Left colon (tissue), 2 donors: ENCODE measurements at regions not wholly inside any gene's neighbourhood (a gene's known extent, or its start where the extent isn't known, plus 50 kb on each side); places are given as distances from the start of the nearest gene placed in this dataset.
A peak's percentile ranks its signal among the peaks of the same experiment; 100 is the strongest.
"Not testable (repeated sequence)": the region's sequence is repeated elsewhere in the genome, so short reads cannot be mapped to it uniquely, and the experiment has no call there.

ENCODE experiments used
- ATAC-seq: fragments of 200-7000 bp; cut with Tn5 transposase; one replicate; pipeline ENCODE4 v1.9.1; 2020; ENCODE audit warnings: mild to moderate bottlenecking, moderate library complexity
- DNase-seq, 2 donors: peaks; one replicate each; pipeline ENCODE4 v3.0.0-alpha.2; 2020
- intact Hi-C, 2 donors: fragments of 100-400 bp; cut with DNase I in 1 of 2; cut with micrococcal nuclease in 1 of 2; formaldehyde crosslinking; loops; one replicate each; pipeline versions ENCODE4 v1.11.2 to v1.14.0; 2022; cut with DNase I, micrococcal nuclease
- donor health status: DM: no; HTN: no; CAD: no.
- donor health status: DM: yes; HTN: yes; CAD: no.

DNA sequence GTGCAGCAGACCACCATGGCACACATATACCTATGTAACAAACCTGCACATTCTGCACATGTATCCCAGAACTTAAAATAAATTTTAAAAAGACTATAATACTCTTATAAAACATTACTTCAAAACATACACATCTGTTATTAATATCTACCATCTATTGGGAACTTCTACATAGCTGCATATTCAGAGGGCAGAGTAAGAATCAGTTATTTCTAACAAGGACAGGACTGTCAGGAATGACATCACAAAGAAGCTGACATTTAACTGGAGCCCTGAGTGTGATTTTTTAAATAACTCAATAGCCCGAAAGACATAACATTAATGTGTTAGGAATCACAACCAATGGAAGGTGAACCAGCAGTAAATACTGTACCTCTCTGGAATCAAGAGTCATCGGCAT is 276.7 kb upstream of the ECI2 start:
- intact Hi-C loops = loop anchor here in 1 of 2 donors (5.0 kb wide), 1 partner anchor 220 kb away; no protein-coding TSS in a partner anchor

DNA sequence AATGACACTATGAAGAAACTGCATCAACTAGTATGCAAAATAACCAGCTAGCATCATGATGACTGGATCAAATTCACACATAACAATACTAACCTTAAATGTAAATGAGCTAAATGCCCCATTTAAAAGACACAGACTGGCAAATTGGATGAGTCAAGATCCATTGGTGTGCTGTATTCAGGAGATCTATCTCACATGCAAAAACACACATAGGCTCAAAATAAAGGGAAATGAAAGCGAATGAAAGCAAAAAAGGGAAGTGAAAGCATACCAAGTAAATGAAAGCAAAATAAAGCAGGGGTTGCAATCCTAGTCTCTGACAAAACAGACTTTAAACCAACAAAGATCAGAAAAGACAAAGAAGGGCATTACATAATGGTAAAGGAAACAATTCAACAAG is 272.3 kb upstream of the ECI2 start:
- intact Hi-C loops, ATAC-seq, DNase-seq: not testable (repeated sequence)

More for the DNA sequence above, 276.7 kb upstream of the ECI2 start:
- ATAC-seq (no peak), DNase-seq (no peak)

DNA sequence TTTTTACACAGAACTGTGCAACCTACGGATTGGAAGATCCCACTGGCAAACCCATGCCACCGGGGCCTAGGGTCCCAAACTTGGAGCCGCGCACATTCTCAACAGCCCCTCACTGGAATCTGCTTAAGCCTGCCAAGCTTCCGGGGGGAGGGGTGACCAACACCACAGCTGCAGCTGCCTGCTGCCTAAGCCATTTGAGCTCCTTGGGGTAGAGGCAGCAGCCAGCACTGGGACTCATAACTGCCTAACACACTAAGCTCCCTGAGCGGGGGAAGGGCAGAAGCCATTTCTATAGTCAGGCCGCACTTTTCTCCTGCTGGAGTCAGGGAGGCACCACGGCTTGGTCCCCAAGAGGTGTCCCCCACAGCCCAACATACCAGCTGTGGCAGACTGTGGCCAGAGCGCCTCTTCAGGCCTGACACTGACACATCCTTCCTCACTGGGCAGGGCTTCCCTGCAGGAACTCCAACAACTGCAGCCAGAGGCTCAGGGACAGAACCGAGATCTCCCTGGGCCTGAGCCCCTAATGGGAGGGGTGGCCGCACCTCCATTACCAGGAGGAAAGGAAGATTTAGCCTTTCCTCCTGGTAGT is 270.3 kb upstream of the ECI2 start:
- ATAC-seq = no peak
- DNase-seq = no peak
- intact Hi-C loops = no loop called here

DNA sequence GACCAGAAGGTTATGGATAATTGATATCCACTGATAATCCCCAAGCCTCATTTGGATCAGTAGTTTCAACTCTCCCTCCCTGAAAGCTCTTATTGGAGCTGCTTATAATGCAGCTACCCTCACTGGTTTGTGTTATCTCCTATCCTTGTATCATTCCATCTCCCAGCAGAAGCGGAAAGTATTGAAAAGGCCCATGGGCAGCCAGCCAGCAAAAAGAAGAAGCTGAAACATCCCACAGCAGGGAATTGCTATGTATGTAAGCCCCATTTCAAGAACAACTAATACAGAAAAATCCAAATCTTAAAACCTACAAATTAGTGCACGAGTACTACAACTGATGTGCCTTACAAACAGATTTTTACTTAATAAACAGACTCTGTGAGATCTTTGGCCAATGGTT is 269.0 kb upstream of the ECI2 start:
- DNase-seq = no peak
- ATAC-seq = no peak
- intact Hi-C loops = no loop called here

DNA sequence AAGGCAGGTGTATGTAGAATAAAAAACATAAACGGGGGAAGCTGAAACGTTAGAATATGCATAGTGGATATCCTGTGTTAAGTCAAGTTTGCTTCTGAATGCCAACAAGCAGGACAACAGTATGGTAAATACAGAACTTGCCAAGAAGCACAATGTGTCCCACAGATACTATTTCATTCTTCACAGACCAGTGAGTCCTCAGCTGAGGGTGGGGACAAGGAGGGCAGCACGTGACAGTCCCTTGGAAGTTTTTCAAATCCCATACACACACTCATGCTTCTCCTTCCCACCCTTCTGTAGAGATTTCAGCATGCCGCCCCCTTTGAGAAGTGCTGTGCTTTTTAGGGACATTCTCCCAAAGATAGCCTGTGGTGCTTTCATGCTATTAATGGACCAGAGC is 268.5 kb upstream of the ECI2 start:
- ATAC-seq = no peak
- no peak for DNase-seq
- intact Hi-C loops = no loop called here

DNA sequence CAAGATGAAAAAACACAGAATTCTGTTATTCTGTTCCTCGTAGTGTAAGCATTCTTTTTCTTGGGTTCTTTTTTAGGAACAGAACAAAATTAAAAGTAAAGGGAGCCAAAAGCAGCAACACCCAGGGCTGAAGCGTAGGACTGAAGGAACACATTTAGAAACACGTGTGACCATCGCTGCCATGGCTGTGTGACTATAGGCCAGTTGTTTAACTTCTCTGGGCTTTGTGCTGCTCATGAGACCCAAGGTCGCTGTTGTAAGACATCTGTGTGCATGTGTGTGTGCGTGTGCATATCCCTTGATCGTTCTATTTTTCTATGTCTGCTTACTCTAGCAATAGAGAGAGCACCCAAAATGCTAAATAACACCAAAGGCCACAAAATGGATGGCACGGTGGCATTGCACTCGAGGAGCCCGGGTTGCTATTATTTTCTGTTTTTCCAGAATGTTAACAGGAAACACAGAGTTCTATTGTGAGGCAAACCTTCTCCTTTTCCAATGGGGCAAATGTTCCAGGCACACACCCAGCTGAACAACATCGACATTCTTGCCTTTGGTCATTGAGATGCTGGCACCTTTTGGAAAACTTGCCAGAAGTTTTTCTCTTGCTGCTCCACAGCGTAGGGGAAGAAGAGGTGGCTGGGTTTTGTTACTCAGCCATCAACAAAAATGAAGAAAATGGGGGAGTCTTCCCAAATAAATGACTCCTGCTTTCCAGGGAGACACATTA is 267.8 kb upstream of the ECI2 start:
- ATAC-seq (no peak), DNase-seq (no peak)
- intact Hi-C loops = no loop called here

DNA sequence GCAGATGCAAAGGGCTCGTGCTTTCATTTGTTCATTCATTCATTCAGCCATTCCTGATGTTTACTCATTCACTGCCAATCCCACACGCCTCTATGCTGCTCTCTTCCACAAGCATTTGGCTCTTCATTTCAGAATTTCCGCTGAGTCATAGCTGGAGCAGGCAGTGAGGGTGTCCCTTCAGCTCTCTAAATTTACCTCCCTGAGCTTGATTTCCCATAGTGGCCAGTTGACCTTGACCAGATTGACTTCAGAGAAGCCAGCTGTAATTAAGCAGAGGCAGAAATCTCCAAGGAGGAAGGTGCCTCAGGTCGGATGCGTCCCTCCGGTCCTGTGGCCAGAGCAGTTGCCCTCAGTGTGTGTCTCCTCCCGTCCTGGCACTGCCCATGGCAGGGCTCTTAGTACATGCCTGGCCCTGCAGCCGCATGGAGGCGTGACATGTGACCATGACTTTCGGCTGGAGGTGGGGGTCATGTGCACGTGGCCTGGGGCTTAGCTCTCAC is 267.2 kb upstream of the ECI2 start:
- no peak for DNase-seq
- intact Hi-C loops = no loop called here
- ATAC-seq = no peak

DNA sequence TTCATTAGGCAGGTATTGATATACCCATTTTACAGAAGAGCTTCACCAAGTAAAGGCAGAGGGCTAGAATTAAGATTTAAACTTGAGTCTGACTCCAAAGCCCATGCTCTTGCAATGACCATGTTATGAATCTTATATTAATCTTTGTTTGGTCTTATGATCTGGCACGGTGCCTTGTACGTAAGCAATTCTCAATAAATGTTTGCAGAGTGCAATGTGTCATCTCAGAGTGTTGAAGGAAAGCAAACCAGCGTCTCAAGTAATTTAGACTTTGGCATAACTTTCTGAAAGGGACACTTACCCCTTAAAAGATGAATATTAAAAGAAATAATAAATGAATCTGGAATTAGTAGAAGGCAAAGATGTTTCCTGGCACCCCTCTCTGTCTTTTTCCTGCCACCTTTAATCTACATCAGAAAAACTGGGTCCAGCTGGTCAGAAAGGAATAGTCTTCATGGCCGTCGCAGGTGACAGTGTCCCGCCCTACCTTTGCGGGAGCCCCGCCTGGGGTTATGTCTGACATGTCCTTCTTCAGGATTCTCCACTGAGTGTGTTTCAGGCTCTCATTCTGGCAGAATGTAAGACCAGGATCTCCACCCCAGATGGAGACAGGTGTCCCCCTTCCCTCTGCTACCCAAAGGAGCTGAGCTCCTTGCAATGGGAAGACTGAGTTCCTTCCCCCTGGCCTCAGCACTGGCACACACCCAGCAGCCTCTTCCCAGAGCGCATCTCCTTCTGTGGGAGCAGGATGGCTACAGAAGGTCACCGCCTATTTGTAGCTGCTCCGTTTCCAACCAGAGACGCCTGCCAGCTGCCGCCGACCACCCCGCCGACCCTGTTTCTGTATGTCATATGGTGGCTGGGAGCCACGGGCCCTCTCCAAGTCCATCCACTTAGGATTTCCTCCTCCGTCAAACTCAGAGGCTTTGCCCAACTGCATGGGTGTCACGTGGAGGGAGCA is 266.3 kb upstream of the ECI2 start:
- intact Hi-C loops = no loop called here
- ATAC-seq (peak; percentile 28), DNase-seq (peak in 1 of 2 donors; percentile 11)

DNA sequence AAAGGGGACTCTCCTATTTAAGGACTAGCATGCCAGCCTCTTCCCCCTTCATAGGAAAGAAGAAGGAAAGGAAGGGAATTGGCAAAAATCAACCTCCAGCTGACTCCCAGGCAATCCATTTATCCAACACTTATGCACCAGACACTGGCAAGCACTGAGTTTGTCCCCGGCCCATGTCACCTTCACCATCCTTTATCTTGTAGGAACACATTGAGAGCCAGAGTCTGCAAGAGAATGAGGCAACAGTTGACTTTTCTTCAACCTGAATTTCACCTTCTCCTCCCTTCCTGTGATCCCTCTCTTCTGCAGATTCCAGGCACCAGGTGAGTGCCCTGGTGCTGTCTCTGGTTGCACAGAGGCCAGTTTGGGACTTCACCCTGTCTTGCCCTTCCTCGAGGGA is 264.3 kb upstream of the ECI2 start:
- intact Hi-C loops = no loop called here

DNA sequence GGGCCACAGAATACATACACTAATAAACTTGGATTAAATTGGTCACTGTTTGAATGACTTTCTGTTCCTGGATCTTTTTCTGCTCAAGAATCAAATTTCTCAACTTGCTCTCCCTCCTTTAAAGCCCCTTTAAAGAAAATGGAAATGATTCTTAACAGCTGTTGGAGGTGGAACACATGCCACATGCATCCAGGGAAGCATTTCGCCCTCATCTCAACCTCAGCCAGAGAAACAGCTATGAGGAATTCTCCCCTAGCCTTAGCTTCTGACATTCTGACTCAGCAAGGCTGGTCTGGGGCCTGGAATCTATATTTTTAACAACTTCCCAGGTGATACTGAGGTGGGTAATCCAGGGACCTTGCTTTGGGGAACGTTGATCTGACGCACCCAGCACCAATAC is 263.4 kb upstream of the ECI2 start:
- ATAC-seq = no peak
- intact Hi-C loops = no loop called here
- no peak for DNase-seq

More for the DNA sequence above, 264.3 kb upstream of the ECI2 start:
- ATAC-seq (no peak), DNase-seq (no peak)

DNA sequence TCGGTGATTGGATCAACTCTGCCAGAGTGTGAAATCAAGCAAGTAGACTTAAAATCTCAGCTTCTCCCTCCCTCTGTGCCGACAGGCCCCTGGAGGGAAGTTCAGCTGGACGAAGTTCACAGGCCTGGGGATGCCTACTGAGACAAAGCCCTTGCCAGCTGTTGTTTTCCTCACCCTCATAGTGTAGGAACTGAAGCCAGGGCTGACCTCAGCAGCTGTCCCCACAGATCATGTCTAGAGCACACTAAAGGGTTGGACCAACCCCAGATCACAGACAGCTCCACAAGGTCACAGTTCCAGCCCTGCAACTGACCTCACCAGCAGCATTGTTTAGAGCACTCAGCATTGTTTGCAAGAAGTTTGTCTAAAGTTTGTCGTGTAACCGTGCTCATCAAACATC is 261.9 kb upstream of the ECI2 start:
- ATAC-seq (no peak), DNase-seq (no peak)
- intact Hi-C loops = no loop called here

DNA sequence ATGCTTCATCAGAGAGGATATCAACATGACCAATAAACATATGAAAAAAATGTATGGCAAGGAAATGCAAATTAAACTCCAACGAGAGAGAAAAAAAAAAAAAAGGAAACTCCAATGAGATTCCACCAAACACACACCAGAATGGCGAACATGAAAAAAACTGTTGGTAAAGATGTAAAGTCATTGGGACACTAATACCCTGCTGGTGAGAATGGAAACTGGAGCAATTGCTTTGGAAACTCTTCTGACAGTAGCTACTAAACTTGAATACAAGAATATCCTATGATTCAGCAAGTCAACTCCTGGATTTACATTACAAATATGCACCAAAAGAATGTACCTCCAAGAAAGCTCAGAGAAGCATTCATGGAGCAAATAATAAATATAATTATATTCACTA is 260.7 kb upstream of the ECI2 start:
- ATAC-seq = no peak
- no peak for DNase-seq
- intact Hi-C loops = no loop called here

DNA sequence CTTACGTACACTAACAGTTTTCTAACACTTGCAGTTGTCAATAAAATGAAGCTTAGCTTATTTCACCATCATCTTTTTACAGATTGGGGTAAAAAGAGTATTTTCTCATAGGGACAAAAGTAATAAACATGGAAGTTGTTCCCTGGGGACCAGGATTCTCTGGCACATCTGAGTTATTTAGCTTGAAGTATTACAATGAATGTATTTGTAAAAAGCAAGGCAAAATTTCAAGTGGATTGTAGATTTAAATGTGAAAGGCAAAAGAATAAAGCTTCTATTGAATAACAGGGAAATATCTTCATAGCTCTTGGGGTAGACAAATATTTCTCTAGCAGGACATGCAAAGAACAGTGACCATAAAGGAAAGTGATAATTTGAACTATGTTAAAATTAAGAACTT is 260.0 kb upstream of the ECI2 start:
- no peak for ATAC-seq
- intact Hi-C loops = no loop called here
- no peak for DNase-seq

DNA sequence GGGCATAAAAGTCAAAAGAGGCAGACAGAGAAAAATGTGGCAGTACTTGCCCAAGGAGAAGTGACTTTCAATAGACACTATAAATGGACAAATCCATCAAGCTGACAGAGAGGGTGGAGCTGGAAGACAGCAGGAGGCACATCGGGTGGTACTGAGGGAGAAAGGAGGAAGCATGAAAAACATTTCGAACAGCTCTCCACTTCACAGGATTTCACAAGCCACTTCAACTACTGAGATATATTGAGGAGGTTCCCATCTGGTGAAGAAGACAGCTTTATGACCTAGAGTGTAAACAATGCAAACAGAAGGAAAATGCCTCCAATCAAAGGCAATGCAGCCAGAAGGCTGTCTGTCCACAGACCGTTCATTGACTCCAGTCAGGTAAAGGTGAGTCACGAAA is 259.4 kb upstream of the ECI2 start:
- intact Hi-C loops = no loop called here
- ATAC-seq = peak; percentile 93

DNA sequence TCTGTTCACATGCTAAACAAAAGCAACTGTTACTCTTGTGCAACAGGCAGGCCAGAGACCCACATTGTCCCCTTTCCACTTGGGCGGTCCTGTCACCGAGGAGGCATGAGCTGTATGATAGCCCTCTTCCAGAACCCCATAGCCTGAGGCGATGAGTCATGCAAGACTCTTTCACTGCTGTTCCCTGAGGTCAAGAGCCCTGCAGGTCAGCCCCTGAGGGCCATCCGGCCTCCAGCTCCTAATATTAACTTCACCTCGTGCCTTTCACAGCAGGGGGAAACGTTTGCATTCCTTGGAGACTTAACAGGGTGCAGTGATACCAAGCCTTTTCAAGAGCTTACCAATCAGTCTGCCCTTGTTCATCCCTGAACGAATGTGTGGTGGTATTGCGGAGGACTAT is 253.3 kb upstream of the ECI2 start:
- ATAC-seq = no peak
- DNase-seq = no peak
- intact Hi-C loops = no loop called here

More for the DNA sequence above, 259.4 kb upstream of the ECI2 start:
- DNase-seq = no peak

DNA sequence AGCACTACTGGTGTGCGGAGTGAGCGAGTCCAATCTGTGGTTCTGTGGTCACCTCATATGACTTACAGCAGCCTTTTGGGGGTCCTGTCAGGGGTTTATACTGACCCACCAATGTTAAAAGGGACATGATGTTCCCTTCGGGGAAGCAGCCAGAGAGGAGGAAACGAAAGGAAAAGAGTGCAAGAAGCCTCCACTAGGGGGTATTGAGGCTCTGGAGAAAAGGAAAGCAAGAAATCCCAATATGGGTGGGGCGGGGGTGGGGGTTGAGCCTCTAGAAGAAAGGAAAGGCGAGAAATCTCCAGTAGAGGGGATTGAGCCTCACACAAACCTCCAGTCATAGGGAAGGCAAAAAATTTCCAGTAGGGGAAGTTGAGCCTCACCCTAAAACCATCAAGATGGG is 249.3 kb upstream of the ECI2 start:
- intact Hi-C loops = no loop called here
- DNase-seq = no peak
- no peak for ATAC-seq

DNA sequence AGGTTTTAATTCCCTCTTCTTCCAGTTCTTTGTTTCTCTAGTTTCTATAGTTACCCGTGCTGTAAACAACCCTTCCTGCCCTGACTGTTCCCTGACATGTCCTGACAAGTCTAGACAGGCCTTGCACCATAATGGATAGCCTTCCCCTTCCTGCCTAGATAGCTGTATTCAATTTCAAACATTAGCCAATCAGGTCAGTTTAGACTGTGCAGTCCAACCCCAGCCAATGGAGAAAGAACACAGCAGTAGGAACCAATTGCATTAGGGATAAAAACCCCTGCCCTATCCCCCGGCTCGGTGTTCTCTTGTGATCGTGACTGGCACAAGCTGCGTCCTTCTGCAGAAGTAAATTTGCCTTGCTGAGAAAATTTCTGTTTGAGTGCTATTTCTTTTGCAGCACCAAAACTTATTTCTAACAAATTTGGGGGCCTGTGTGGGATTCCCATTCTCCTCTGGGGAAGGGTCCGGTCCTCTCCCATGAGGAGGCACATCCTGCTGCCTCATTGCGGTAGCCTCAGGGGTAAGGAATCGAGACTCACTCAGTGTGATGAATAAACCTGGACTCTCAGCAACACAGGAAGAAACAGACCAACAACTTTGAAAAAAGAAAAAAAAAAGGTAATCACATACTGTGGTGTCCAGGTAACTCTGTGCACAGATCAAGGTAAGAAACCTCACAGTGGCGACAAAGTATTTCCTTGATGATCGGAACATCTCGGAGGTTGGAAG is 248.7 kb upstream of the ECI2 start:
- ATAC-seq (no peak), DNase-seq (no peak)
- intact Hi-C loops = no loop called here

DNA sequence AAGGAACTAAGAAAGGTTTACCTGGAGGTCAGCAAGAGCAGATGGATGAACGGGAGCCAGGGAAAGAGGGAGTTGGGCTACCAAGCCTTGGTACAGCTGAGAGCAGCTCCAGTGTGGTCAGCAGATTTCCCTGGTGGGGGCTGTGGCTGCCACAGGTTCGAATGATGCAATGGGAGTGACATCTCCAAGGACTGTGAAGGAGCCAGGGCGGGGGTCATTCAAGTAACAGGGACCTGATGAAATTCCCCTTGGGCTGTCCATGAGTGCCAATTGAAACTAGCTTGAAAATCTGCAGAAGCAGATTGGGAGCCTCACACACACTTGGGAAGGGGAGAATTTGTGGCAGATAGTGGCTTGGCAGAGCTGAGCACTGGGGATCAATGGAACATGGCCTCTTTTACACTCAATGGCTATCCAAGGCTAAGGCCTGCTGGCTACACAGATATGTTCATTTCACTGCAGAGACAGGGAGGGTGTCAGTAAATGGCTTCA is 247.0 kb upstream of the ECI2 start:
- ATAC-seq (no peak), DNase-seq (no peak)
- intact Hi-C loops = no loop called here

DNA sequence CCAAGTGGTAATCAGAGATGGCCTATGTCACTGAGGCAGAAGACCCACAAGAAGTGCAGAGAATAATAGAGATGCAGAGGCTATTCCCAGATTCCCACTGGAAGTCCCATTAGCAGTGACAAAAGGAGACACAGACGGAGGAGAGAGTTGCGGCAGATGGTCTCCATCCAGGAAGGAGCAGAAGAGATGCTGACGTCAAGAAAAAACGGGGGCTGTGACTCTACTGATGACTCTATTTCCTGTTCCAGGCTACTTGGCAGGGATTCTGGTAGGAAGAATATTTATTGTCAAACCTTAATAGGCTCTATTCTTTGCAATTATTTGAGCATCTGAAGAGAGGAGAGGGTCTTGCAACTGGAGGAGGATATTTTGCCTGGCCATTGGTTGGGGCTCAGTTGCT is 246.0 kb upstream of the ECI2 start:
- no peak for ATAC-seq
- DNase-seq = no peak
- intact Hi-C loops = no loop called here
